ENCODE measurements at regions not wholly inside any gene's neighbourhood (a gene's known extent, or its start where the extent isn't known, plus 50 kb on each side); places are given as distances from the start of the nearest gene placed in this dataset.

GRCh38 chr3:181660337-181660736 lies 51.4 kb upstream of the SOX2 start:
- in situ Hi-C loops (cut with HindIII; ENCODE audit: low sequenced_read_pairs) = no loop called here
- DNase-seq (ENCODE audit: low read depth, low spot score) = no peak
- no peak for TF ChIP-seq CTCF (IDR thresholded peaks at IDR 0.05; ENCODE audit: low read depth, low read length)
- H3K4me3 ChIP-seq (ENCODE audit: low read depth, low read length) = no peak overlapping the region

- DNase-seq (ENCODE audit: low read depth, low spot score) = no peak
- no peak overlapping the region for H3K4me3 ChIP-seq (ENCODE audit: low read depth, low read length)
- no peak for TF ChIP-seq CTCF (IDR thresholded peaks at IDR 0.05; ENCODE audit: low read depth, low read length)
- in situ Hi-C loops (cut with HindIII; ENCODE audit: low sequenced_read_pairs) = no loop called here
Observed at GRCh38 chr3:181637456-181637855, 74.3 kb upstream of the SOX2 start.

- in situ Hi-C loops (cut with HindIII; ENCODE audit: low sequenced_read_pairs) = no loop called here
- H3K4me3 ChIP-seq (ENCODE audit: low read depth, low read length) = no peak overlapping the region
- TF ChIP-seq CTCF (IDR thresholded peaks at IDR 0.05; ENCODE audit: low read depth, low read length) = no peak
- no peak for DNase-seq (ENCODE audit: low read depth, low spot score)
Observed at GRCh38 chr3:181637056-181637455, 74.7 kb upstream of the SOX2 start.

- no peak overlapping the region for H3K4me3 ChIP-seq (ENCODE audit: low read depth, low read length)
- no peak for DNase-seq (ENCODE audit: low read depth, low spot score)
- in situ Hi-C loops (cut with HindIII; ENCODE audit: low sequenced_read_pairs) = no loop called here
- TF ChIP-seq CTCF (IDR thresholded peaks at IDR 0.05; ENCODE audit: low read depth, low read length) = no peak
Observed at GRCh38 chr3:181635141-181635540, 76.6 kb upstream of the SOX2 start.

GRCh38 chr3:181633556-181633955 lies 78.2 kb upstream of the SOX2 start:
- H3K4me3 ChIP-seq (ENCODE audit: low read depth, low read length) = no peak overlapping the region
- no peak for TF ChIP-seq CTCF (IDR thresholded peaks at IDR 0.05; ENCODE audit: low read depth, low read length)
- DNase-seq (ENCODE audit: low read depth, low spot score) = no peak
- in situ Hi-C loops (cut with HindIII; ENCODE audit: low sequenced_read_pairs) = no loop called here

GRCh38 chr3:181631901-181632300 lies 79.8 kb upstream of the SOX2 start:
- DNase-seq (ENCODE audit: low read depth, low spot score) = no peak
- in situ Hi-C loops (cut with HindIII; ENCODE audit: low sequenced_read_pairs) = no loop called here
- no peak for TF ChIP-seq CTCF (IDR thresholded peaks at IDR 0.05; ENCODE audit: low read depth, low read length)
- no peak overlapping the region for H3K4me3 ChIP-seq (ENCODE audit: low read depth, low read length)

- DNase-seq (ENCODE audit: low read depth, low spot score) = no peak
- in situ Hi-C loops (cut with HindIII; ENCODE audit: low sequenced_read_pairs) = no loop called here
- H3K4me3 ChIP-seq (ENCODE audit: low read depth, low read length) = no peak overlapping the region
- no peak for TF ChIP-seq CTCF (IDR thresholded peaks at IDR 0.05; ENCODE audit: low read depth, low read length)
Observed at GRCh38 chr3:181630853-181631252, 80.9 kb upstream of the SOX2 start.
